ENCODE measurements at regions not wholly inside any gene's neighbourhood (a gene's known extent, or its start where the extent isn't known, plus 50 kb on each side); places are given as distances from the start of the nearest gene placed in this dataset.
"Not testable (repeated sequence)": the region's sequence is repeated elsewhere in the genome, so short reads cannot be mapped to it uniquely, and the experiment has no call there.

GRCh38 chrX:151042842-151043241 is 59.7 kb downstream of the HMGB3 start:
- H3K4me3 ChIP-seq (ENCODE audit: low read depth, low read length) = no peak overlapping the region
- DNase-seq (ENCODE audit: low read depth) = no peak

GRCh38 chrX:151066373-151066772 is 83.2 kb downstream of the HMGB3 start:
- not testable (repeated sequence) for H3K4me3 ChIP-seq (ENCODE audit: low read depth, low read length); DNase-seq (ENCODE audit: low read depth)

- no peak for DNase-seq (ENCODE audit: low read depth)
- no peak overlapping the region for H3K4me3 ChIP-seq (ENCODE audit: low read depth, low read length)
Measured at GRCh38 chrX:151073767-151074166, 90.6 kb downstream of the HMGB3 start.

GRCh38 chrX:151081016-151081415 is 95.4 kb upstream of the GPR50 start:
- H3K4me3 ChIP-seq (ENCODE audit: low read depth, low read length) = no peak overlapping the region
- DNase-seq (ENCODE audit: low read depth) = no peak

- DNase-seq (ENCODE audit: low read depth) = peak; percentile 2
- H3K4me3 ChIP-seq (ENCODE audit: low read depth, low read length) = peak overlapping the region; percentile 25
Measured at GRCh38 chrX:151082077-151082948, 94.1 kb upstream of the GPR50 start.

- DNase-seq (ENCODE audit: low read depth) = no peak
- H3K4me3 ChIP-seq (ENCODE audit: low read depth, low read length) = no peak overlapping the region
Measured at GRCh38 chrX:151084454-151084853, 91.9 kb upstream of the GPR50 start.

GRCh38 chrX:151085207-151085606 is 91.2 kb upstream of the GPR50 start:
- no peak overlapping the region for H3K4me3 ChIP-seq (ENCODE audit: low read depth, low read length)
- DNase-seq (ENCODE audit: low read depth) = no peak

- no peak for DNase-seq (ENCODE audit: low read depth)
- H3K4me3 ChIP-seq (ENCODE audit: low read depth, low read length) = no peak overlapping the region
Measured at GRCh38 chrX:151088221-151088620, 88.2 kb upstream of the GPR50 start.

- no peak overlapping the region for H3K4me3 ChIP-seq (ENCODE audit: low read depth, low read length)
- no peak for DNase-seq (ENCODE audit: low read depth)
Measured at GRCh38 chrX:151099001-151099400, 77.4 kb upstream of the GPR50 start.

GRCh38 chrX:151100799-151101198 is 75.6 kb upstream of the GPR50 start:
- H3K4me3 ChIP-seq (ENCODE audit: low read depth, low read length) = no peak overlapping the region
- DNase-seq (ENCODE audit: low read depth) = no peak

- DNase-seq (ENCODE audit: low read depth); H3K4me3 ChIP-seq (ENCODE audit: low read depth, low read length): not testable (repeated sequence)
Measured at GRCh38 chrX:151113200-151113599, 63.2 kb upstream of the GPR50 start.
